IMR-90 (cell line): ENCODE measurements at regions not wholly inside any gene's neighbourhood (a gene's known extent, or its start where the extent isn't known, plus 50 kb on each side); places are given as distances from the start of the nearest gene placed in this dataset.

Experiments
- ATAC-seq: fragments of 200-7000 bp; cut with Tn5 transposase; 2 replicates; pipeline ENCODE4 v1.9.1; 2020; ENCODE audit warnings: low read depth, mild to moderate bottlenecking, moderate library complexity
- BruUV-seq: library from RNA; stranded (reverse); fragments of 400-500 nt; replicated peaks from 2 replicates; lab custom pipeline; 2021; lab: Mats Ljungman, UMichigan
- CTCF ChIA-PET: fragments of 300-600 bp; formaldehyde crosslinking; extraction: SDS; loops from one replicate; lab custom pipeline; 2021; ENCODE audit warnings: antibody characterized with exemption; lab: Yijun Ruan, JAX
- POLR2A ChIA-PET: fragments of 300-600 bp; sonication (Branson Sonifier 250); formaldehyde crosslinking; loops from one replicate; lab custom pipeline; 2022; ENCODE audit warnings: antibody characterized with exemption; ENCODE audit not compliant: unreplicated experiment; lab: Charles Lee
- DNase-seq: peaks from one replicate; pipeline ENCODE4 v3.0.0; 2013
- H2AFZ ChIP-seq: replicated peaks from 2 replicates; pipeline ENCODE3; 2013; ENCODE audit warnings: low read length, mild to moderate bottlenecking; ENCODE audit not compliant: poor library complexity
- H2AK5ac ChIP-seq: 2 replicates; pipeline ENCODE4 v1.6.1; 2013; ENCODE audit warnings: low read depth, low read length, inconsistent platforms
- H2AK9ac ChIP-seq: replicated peaks from 2 replicates; pipeline ENCODE3; 2013; ENCODE audit warnings: mild to moderate bottlenecking, low read depth, low read length, moderate library complexity; ENCODE audit not compliant: poor library complexity
- H2BK120ac ChIP-seq: 2 replicates; pipeline ENCODE4 v1.6.1; 2013; ENCODE audit warnings: low read depth, low read length, inconsistent platforms
- H2BK15ac ChIP-seq: 3 replicates; pipeline ENCODE4 v1.6.1; 2013; ENCODE audit warnings: low read depth, low read length, inconsistent platforms
- H2BK20ac ChIP-seq: 2 replicates; pipeline ENCODE4 v1.6.1; 2013; ENCODE audit warnings: low read depth, mild to moderate bottlenecking, inconsistent platforms, low read length, moderate library complexity
- H2BK5ac ChIP-seq: 2 replicates; pipeline ENCODE4 v1.6.1; 2013; ENCODE audit warnings: mild to moderate bottlenecking, low read depth, low read length, inconsistent platforms; ENCODE audit not compliant: poor library complexity, severe bottlenecking
- H3K14ac ChIP-seq: replicated peaks from 2 replicates; pipeline ENCODE4 v1.6.1; 2013; ENCODE audit warnings: low read depth, low read length, inconsistent platforms
- H3K18ac ChIP-seq: 2 replicates; pipeline ENCODE4 v1.6.1; 2013; ENCODE audit warnings: low read depth, low read length, control low read depth
- H3K23ac ChIP-seq: 2 replicates; pipeline ENCODE4 v1.6.1; 2013; ENCODE audit warnings: low read depth, low read length, inconsistent platforms
- H3K27ac ChIP-seq: 2 replicates; pipeline ENCODE4 v1.5.1; 2013; ENCODE audit warnings: mild to moderate bottlenecking, control low read depth, low read length; ENCODE audit not compliant: insufficient read depth
- H3K27me3 ChIP-seq: 2 replicates; pipeline ENCODE4 v1.6.1; 2013; ENCODE audit warnings: low read length; ENCODE audit not compliant: control insufficient read depth, insufficient read depth
- H3K36me3 ChIP-seq: 2 replicates; pipeline ENCODE4 v1.6.1; 2013; ENCODE audit warnings: low read length, mixed read lengths; ENCODE audit not compliant: control insufficient read depth, insufficient read depth
- H3K4ac ChIP-seq: 2 replicates; pipeline ENCODE4 v1.6.1; 2013; ENCODE audit warnings: low read depth, low read length, inconsistent platforms
- H3K4me1 ChIP-seq: 2 replicates; pipeline ENCODE4 v1.6.1; 2013; ENCODE audit warnings: low read length, mixed read lengths; ENCODE audit not compliant: control insufficient read depth, insufficient read depth
- H3K4me2 ChIP-seq: 2 replicates; pipeline ENCODE4 v1.6.1; 2013; ENCODE audit warnings: low read depth, mild to moderate bottlenecking, control low read depth, low read length, moderate library complexity
- H3K4me3 ChIP-seq: 2 replicates; pipeline ENCODE4 v1.5.1; 2013; ENCODE audit warnings: low read depth, mild to moderate bottlenecking, control low read depth, low read length, moderate library complexity; ENCODE audit not compliant: insufficient read depth
- H3K56ac ChIP-seq: 2 replicates; pipeline ENCODE4 v1.6.1; 2013; ENCODE audit warnings: low read length, inconsistent platforms; ENCODE audit not compliant: insufficient read depth; ENCODE audit errors: extremely low read depth
- H3K79me1 ChIP-seq, 2 experiments: 2 replicates each; pipeline ENCODE4 v1.6.1; 2013; ENCODE audit warnings: low read length in 2 of 2, inconsistent platforms in 1 of 2, low read depth in 1 of 2
- H3K9ac ChIP-seq: 2 replicates; pipeline ENCODE4 v1.6.1; 2013; ENCODE audit warnings: low read depth, low read length, control low read depth
- H3K9me1 ChIP-seq: 2 replicates; pipeline ENCODE4 v1.6.1; 2013; ENCODE audit warnings: low read length, inconsistent platforms; ENCODE audit not compliant: insufficient read depth
- H3K9me3 ChIP-seq: 2 replicates; pipeline ENCODE4 v1.6.1; 2013; ENCODE audit warnings: low read length; ENCODE audit not compliant: control insufficient read depth, insufficient read depth
- H4K20me1 ChIP-seq: 2 replicates; pipeline ENCODE4 v1.6.1; 2013; ENCODE audit warnings: low read length, inconsistent platforms; ENCODE audit not compliant: insufficient read depth
- H4K5ac ChIP-seq: 2 replicates; pipeline ENCODE4 v1.6.1; 2013; ENCODE audit warnings: mild to moderate bottlenecking, low read depth, low read length, control low read depth
- H4K8ac ChIP-seq, 2 experiments: 2 replicates each; pipeline ENCODE4 v1.6.1; 2013; ENCODE audit warnings: low read depth in 2 of 2, low read length in 2 of 2, control low read depth in 1 of 2, inconsistent platforms in 1 of 2
- H4K91ac ChIP-seq: 2 replicates; pipeline ENCODE4 v1.6.1; 2013; ENCODE audit warnings: low read depth, low read length, inconsistent platforms; ENCODE audit not compliant: insufficient read depth
- BHLHE40 ChIP-seq: fragments of 150-350 bp; IDR thresholded peaks from 2 replicates; pipeline ENCODE4 v1.6.1; 2016; ENCODE audit warnings: mild to moderate bottlenecking, low read depth, low read length
- CHD1 ChIP-seq: IDR thresholded peaks from 2 replicates; pipeline ENCODE4 v1.6.1; 2012; ENCODE audit warnings: low read depth, low read length, improper control_type of control experiment
- CTCF ChIP-seq: conservative IDR thresholded peaks from 2 replicates; pipeline ENCODE4 v1.5.1; 2012; ENCODE audit warnings: mild to moderate bottlenecking, low read depth, low read length, improper control_type of control experiment
- ELK1 ChIP-seq: fragments of 150-350 bp; IDR thresholded peaks from 2 replicates; pipeline ENCODE4 v1.6.1; 2016; ENCODE audit warnings: low read depth, mild to moderate bottlenecking, low read length, moderate library complexity, borderline replicate concordance
- FOS ChIP-seq: fragments of 150-350 bp; IDR thresholded peaks from 2 replicates; pipeline ENCODE4 v1.6.1; 2016; ENCODE audit warnings: low read depth, low read length
- MAFK ChIP-seq: IDR thresholded peaks from 2 replicates; pipeline ENCODE4 v1.6.1; 2012; ENCODE audit warnings: low read depth, low read length, improper control_type of control experiment
- MAZ ChIP-seq: IDR thresholded peaks from 2 replicates; pipeline ENCODE4 v1.6.1; 2012; ENCODE audit warnings: low read depth, mild to moderate bottlenecking, low read length, improper control_type of control experiment, moderate library complexity, borderline replicate concordance
- MXI1 ChIP-seq: IDR thresholded peaks from 2 replicates; pipeline ENCODE4 v1.6.1; 2012; ENCODE audit warnings: low read depth, mild to moderate bottlenecking, low read length, moderate library complexity, borderline replicate concordance
- NFE2L2 ChIP-seq: fragments of 150-350 bp; IDR thresholded peaks from 2 replicates; pipeline ENCODE4 v1.6.1; 2016; ENCODE audit warnings: low read depth, mild to moderate bottlenecking, low read length
- POLR2A ChIP-seq: IDR thresholded peaks from 2 replicates; pipeline ENCODE4 v1.6.1; 2012; ENCODE audit warnings: mild to moderate bottlenecking, low read depth, low read length
- RAD21 ChIP-seq: IDR thresholded peaks from 2 replicates; pipeline ENCODE4 v1.6.1; 2012; ENCODE audit warnings: low read length, improper control_type of control experiment
- RCOR1 ChIP-seq: IDR thresholded peaks from 2 replicates; pipeline ENCODE4 v1.6.1; 2012; ENCODE audit warnings: mild to moderate bottlenecking, low read length, improper control_type of control experiment; ENCODE audit not compliant: insufficient replicate concordance
- RFX5 ChIP-seq: IDR thresholded peaks from 2 replicates; pipeline ENCODE4 v1.8.0; 2012; ENCODE audit warnings: low read depth, mild to moderate bottlenecking, low read length, moderate library complexity
- SMC3 ChIP-seq: fragments of 150-350 bp; IDR thresholded peaks from 2 replicates; pipeline ENCODE4 v1.6.1; 2016; ENCODE audit warnings: low read depth, mild to moderate bottlenecking, antibody characterized with exemption, low read length, moderate library complexity
- USF2 ChIP-seq: fragments of 150-350 bp; IDR thresholded peaks from 2 replicates; pipeline ENCODE4 v1.6.1; 2017; ENCODE audit warnings: mild to moderate bottlenecking, antibody characterized with exemption, low read length, low read depth
- WGBS, 2 experiments: methylation state at CpG; one replicate each; pipeline versions ENCODE4 v1.1.5 to v1.1.7; 2013; ENCODE audit warnings: missing lambda C conversion rate in 2 of 2; ENCODE audit not compliant: insufficient read length in 1 of 2; ENCODE audit errors: extremely low coverage in 2 of 2; 5-methylcytosine and 5-hydroxymethylcytosine counted together
- dilution Hi-C: fragments of 300-500 bp; cut with HindIII; formaldehyde crosslinking; loops from one replicate; pipeline ENCODE4 v1.14.3; 2018; ENCODE audit warnings: low sequenced_read_pairs; ENCODE audit not compliant: unreplicated experiment
- in situ Hi-C: fragments of 300-500 bp; cut with MboI; formaldehyde crosslinking; loops from 3 replicates; pipeline ENCODE4 v1.14.3; 2019; ENCODE audit warnings: low sequenced_read_pairs, inconsistent platforms, mixed read lengths
- intact Hi-C: fragments of 100-400 bp; cut with micrococcal nuclease; formaldehyde crosslinking; loops from 2 replicates; pipeline ENCODE4 v1.10.0; 2022

GRCh38 chr12:115762936-115763335 is 514.6 kb downstream of the MED13L start:
- Histone ChIP-seq H4K5ac (no peak overlapping the region), H3K14ac (no peak overlapping the region), H3K4me2 (no peak overlapping the region), H2AFZ (no peak overlapping the region), H2BK5ac (no peak overlapping the region), H2BK20ac (no peak overlapping the region), H3K4ac (no peak overlapping the region), H3K4me1 (no peaks in the 10 kb centered on the region), H3K9ac (no peak overlapping the region), H3K79me1 (no peaks in the 10 kb centered on the region), H2BK15ac (no peak overlapping the region), H2AK5ac (no peak overlapping the region), H3K18ac (no peak overlapping the region), H2BK120ac (no peak overlapping the region), H4K91ac (no peak overlapping the region), H3K27me3 (no peaks in the 10 kb centered on the region; the same call in none of the 2 replicates), H4K20me1 (no peaks in the 10 kb centered on the region), H3K27ac (no peak overlapping the region), H2AK9ac (no peak overlapping the region), H3K36me3 (no peaks in the 10 kb centered on the region), H4K8ac (no peak overlapping the region), H3K4me3 (no peak overlapping the region), H3K9me1 (no peaks in the 10 kb centered on the region), H3K9me3 (no peaks in the 10 kb centered on the region), H3K23ac (no peak overlapping the region), H3K56ac (no peak overlapping the region)
- BruUV-seq = no TSS peak
- in situ Hi-C loops = loop anchor here (25.0 kb wide), 1 partner anchor 1776 kb away; no protein-coding TSS in a partner anchor
- ChIA-PET CTCF (no interaction called here), POLR2A (no interaction called here)
- intact Hi-C loops = no loop called here
- no CpG with 5 or more reads among the region's 3 CpGs for WGBS, 2 experiments
- no peak for DNase-seq
- no peak for ATAC-seq
- dilution Hi-C loops = no loop called here
- no peak for TF ChIP-seq CTCF
- no peak for TF ChIP-seq MAZ
- TF ChIP-seq BHLHE40 = no peak
- no peak for TF ChIP-seq MAFK
- no peak for TF ChIP-seq FOS
- TF ChIP-seq SMC3 = no peak
- no peak for TF ChIP-seq POLR2A
- TF ChIP-seq USF2 = no peak
- no peak for TF ChIP-seq RFX5
- no peak for TF ChIP-seq NFE2L2
- no peak for TF ChIP-seq CHD1
- TF ChIP-seq RAD21 = no peak
- no peak for TF ChIP-seq ELK1
- TF ChIP-seq MXI1 = no peak
- no peak for TF ChIP-seq RCOR1
